Adrenal gland (tissue), 5 donors: ENCODE measurements at regions not wholly inside any gene's neighbourhood (a gene's known extent, or its start where the extent isn't known, plus 50 kb on each side); places are given as distances from the start of the nearest gene placed in this dataset.

Source experiments
- CTCF ChIP-seq, 6 experiments: fragments of 450-650 bp in 4 of 6; fragments of 200-600 bp in 2 of 6; sonication (generic) in 1 of 6; IDR thresholded peaks; 1 replicate in 5 of 6; 2 replicates in 1 of 6; pipeline versions ENCODE4 v1.5.1 to v1.8.0; 2016 to 2021; ENCODE audit warnings: antibody characterized with exemption in 6 of 6, mild to moderate bottlenecking in 2 of 6, moderate library complexity in 1 of 6
- POLR2A ChIP-seq, 2 donors: fragments of 450-650 bp; IDR thresholded peaks; one replicate each; pipeline ENCODE4 v1.6.1; 2017; ENCODE audit warnings: antibody characterized with exemption in 2 of 2, mild to moderate bottlenecking in 2 of 2, moderate library complexity in 1 of 2
- donor health status: DM: no; HTN: no; CAD: no.

- TF ChIP-seq CTCF (IDR thresholded peaks at IDR 0.05) (no peak), POLR2A (IDR thresholded peaks at IDR 0.05) (no peak)
Measured at GRCh38 chr1:165054627-165055026, 301.9 kb downstream of the LMX1A start.
